Prostate gland (tissue), 2 donors: ENCODE measurements at regions not wholly inside any gene's neighbourhood (a gene's known extent, or its start where the extent isn't known, plus 50 kb on each side); places are given as distances from the start of the nearest gene placed in this dataset.

Experiments
- DNase-seq: peaks from one replicate; pipeline ENCODE4 v3.0.0-alpha.2; 2019; ENCODE audit warnings: low spot score
- H3K27ac ChIP-seq, 2 donors: fragments of 200-600 bp; sonication (generic); 2 replicates each; pipeline ENCODE4 v1.5.1; 2017 to 2019
- H3K27me3 ChIP-seq: fragments of 200-600 bp; sonication (generic); replicated peaks from 2 replicates; pipeline ENCODE4 v1.5.1; 2019; ENCODE audit not compliant: insufficient read depth
- H3K36me3 ChIP-seq, 2 donors: fragments of 200-600 bp; sonication (generic); 1 replicate in 1 of 2; 2 replicates in 1 of 2; pipeline versions ENCODE4 v1.5.1 to v1.8.1; 2017 to 2019
- H3K4me1 ChIP-seq: fragments of 200-600 bp; sonication (generic); replicated peaks from 2 replicates; pipeline ENCODE4 v1.5.1; 2019
- H3K4me3 ChIP-seq, 2 donors: fragments of 200-600 bp; sonication (generic); 2 replicates each; pipeline ENCODE4 v1.5.1; 2017 to 2019
- H3K9me3 ChIP-seq: fragments of 200-600 bp; sonication (generic); 2 replicates; pipeline ENCODE4 v1.5.1; 2017
- CTCF ChIP-seq, 4 experiments: fragments of 200-600 bp in 2 of 4; fragments of 450-650 bp in 2 of 4; sonication (generic) in 2 of 4; IDR thresholded peaks; 1 replicate in 3 of 4; 2 replicates in 1 of 4; pipeline ENCODE4 v1.5.1; 2016 to 2019; ENCODE audit warnings: antibody characterized with exemption in 4 of 4, mild to moderate bottlenecking in 2 of 4, moderate library complexity in 2 of 4
- POLR2A ChIP-seq: fragments of 450-650 bp; IDR thresholded peaks from one replicate; pipeline ENCODE4 v1.6.1; 2016; ENCODE audit warnings: antibody characterized with exemption, mild to moderate bottlenecking
- POLR2AphosphoS5 ChIP-seq: sonication (generic); formaldehyde crosslinking; IDR thresholded peaks from one replicate; pipeline ENCODE4 v1.6.1; 2017; ENCODE audit warnings: antibody characterized with exemption
- WGBS: methylation state at CpG from one replicate; pipeline ENCODE4 v1.1.5; 2018; 5-methylcytosine and 5-hydroxymethylcytosine counted together
- intact Hi-C: fragments of 100-400 bp; cut with DNase I; formaldehyde crosslinking; loops from one replicate; pipeline ENCODE4 v1.14.2; 2022

- Histone ChIP-seq H3K4me1 (no peaks in the 10 kb centered on the region), H3K4me3 (no peak overlapping the region), H3K9me3 (no peaks in the 10 kb centered on the region), H3K27me3 (no peaks in the 10 kb centered on the region), H3K36me3 (no peaks in the 10 kb centered on the region), H3K27ac (no peak overlapping the region)
- WGBS: 79% methylated on average over 1 of the region's 1 CpG
- DNase-seq: no peak
- TF ChIP-seq POLR2A (no peak), CTCF (IDR thresholded peaks at IDR 0.05) (no peak), POLR2AphosphoS5 (no peak)
- intact Hi-C loops: no loop called here
Measured at GRCh38 chr3:170719300-170719699, 133.4 kb upstream of the SLC7A14 start.

- intact Hi-C loops: no loop called here
- no peaks in the 10 kb centered on the region for H3K9me3 ChIP-seq
- TF ChIP-seq CTCF (IDR thresholded peaks at IDR 0.05): no peak
- no peak for TF ChIP-seq POLR2A
- no peak for TF ChIP-seq POLR2AphosphoS5
- H3K27ac ChIP-seq: no peak overlapping the region
- H3K4me3 ChIP-seq: no peak overlapping the region
- DNase-seq: no peak
- H3K36me3 ChIP-seq: no peaks in the 10 kb centered on the region
- 93% methylated on average over 3 of the region's 3 CpGs for WGBS
- H3K4me1 ChIP-seq: no peaks in the 10 kb centered on the region
- no peaks in the 10 kb centered on the region for H3K27me3 ChIP-seq
Measured at GRCh38 chr3:170718848-170719247, 133.0 kb upstream of the SLC7A14 start.

- H3K4me3 ChIP-seq: no peak overlapping the region
- H3K9me3 ChIP-seq: no peaks in the 10 kb centered on the region
- no peak for DNase-seq
- 67% methylated on average over 6 of the region's 6 CpGs for WGBS
- no peaks in the 10 kb centered on the region for H3K27me3 ChIP-seq
- intact Hi-C loops: no loop called here
- no peak overlapping the region for H3K27ac ChIP-seq
- TF ChIP-seq POLR2AphosphoS5 (no peak), CTCF (IDR thresholded peaks at IDR 0.05) (no peak), POLR2A (no peak)
- H3K36me3 ChIP-seq: no peaks in the 10 kb centered on the region
- H3K4me1 ChIP-seq: no peaks in the 10 kb centered on the region
Measured at GRCh38 chr3:170717410-170718402, 131.8 kb upstream of the SLC7A14 start.

- no peaks in the 10 kb centered on the region for H3K27me3 ChIP-seq
- no peak for TF ChIP-seq CTCF (IDR thresholded peaks at IDR 0.05)
- TF ChIP-seq POLR2AphosphoS5: no peak
- H3K9me3 ChIP-seq: no peaks in the 10 kb centered on the region
- 79% methylated on average over 5 of the region's 5 CpGs for WGBS
- no peaks in the 10 kb centered on the region for H3K4me1 ChIP-seq
- intact Hi-C loops: no loop called here
- H3K4me3 ChIP-seq: no peak overlapping the region
- H3K27ac ChIP-seq: no peak overlapping the region
- no peaks in the 10 kb centered on the region for H3K36me3 ChIP-seq
- DNase-seq: no peak
Measured at GRCh38 chr3:170716172-170716805, 130.4 kb upstream of the SLC7A14 start.
